Cardiac fibroblast (primary cell): ENCODE measurements at regions not wholly inside any gene's neighbourhood (a gene's known extent, or its start where the extent isn't known, plus 50 kb on each side); places are given as distances from the start of the nearest gene placed in this dataset.

Experiments
- DNase-seq, 2 donors: peaks; one replicate each; pipeline versions ENCODE4 v3.0.0 to v3.0.0-alpha.2; 2010; ENCODE audit warnings: low read depth in 2 of 2
- H3K4me3 ChIP-seq, 2 donors: replicated peaks in 1 of 2; 1 replicate in 1 of 2; 2 replicates in 1 of 2; pipeline ENCODE4 v1.5.1; 2011; ENCODE audit warnings: low read depth in 2 of 2, low read length in 2 of 2, mild to moderate bottlenecking in 2 of 2, moderate library complexity in 1 of 2
- TF ChIP-seq, protein P1 (sequence below): IDR thresholded peaks from one replicate; pipeline ENCODE4 v1.5.1; 2011; ENCODE audit warnings: low read depth, mild to moderate bottlenecking, low read length, inconsistent platforms

DNA sequence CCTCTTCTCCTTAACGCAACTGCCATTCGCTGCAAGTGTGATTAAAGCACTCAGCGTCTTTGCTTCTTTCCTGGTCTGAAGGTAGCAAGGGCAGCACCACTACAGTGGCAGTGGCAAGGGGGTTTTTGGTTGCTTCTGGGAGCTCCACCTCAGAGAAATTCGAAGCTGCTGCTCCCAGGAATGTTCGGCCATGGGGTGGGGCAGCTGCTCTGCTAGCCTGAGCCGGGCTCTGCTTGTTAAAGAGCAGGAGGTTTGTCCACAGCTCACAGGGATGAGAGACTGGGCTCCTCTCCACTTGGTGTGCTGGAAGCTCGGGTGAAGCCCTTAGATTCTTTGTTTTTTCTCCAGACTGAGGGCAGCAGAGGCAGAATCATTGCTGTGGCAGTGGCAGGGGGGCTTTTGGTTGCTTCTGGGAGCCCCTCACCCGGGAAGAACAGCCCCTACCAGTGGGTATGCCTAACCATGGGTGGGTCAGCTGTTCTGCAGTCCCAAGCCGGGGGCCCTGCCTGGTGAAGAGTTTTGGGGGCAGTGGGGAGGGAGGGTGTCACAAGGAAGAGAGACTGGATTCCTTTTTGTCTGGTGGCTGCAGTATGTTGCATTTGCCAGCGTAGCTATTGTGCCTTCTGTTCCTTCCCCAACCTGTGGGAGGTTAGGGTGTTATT lies 340.2 kb downstream of the AEBP2 start:
- TF ChIP-seq, protein P1, sequence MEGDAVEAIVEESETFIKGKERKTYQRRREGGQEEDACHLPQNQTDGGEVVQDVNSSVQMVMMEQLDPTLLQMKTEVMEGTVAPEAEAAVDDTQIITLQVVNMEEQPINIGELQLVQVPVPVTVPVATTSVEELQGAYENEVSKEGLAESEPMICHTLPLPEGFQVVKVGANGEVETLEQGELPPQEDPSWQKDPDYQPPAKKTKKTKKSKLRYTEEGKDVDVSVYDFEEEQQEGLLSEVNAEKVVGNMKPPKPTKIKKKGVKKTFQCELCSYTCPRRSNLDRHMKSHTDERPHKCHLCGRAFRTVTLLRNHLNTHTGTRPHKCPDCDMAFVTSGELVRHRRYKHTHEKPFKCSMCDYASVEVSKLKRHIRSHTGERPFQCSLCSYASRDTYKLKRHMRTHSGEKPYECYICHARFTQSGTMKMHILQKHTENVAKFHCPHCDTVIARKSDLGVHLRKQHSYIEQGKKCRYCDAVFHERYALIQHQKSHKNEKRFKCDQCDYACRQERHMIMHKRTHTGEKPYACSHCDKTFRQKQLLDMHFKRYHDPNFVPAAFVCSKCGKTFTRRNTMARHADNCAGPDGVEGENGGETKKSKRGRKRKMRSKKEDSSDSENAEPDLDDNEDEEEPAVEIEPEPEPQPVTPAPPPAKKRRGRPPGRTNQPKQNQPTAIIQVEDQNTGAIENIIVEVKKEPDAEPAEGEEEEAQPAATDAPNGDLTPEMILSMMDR: no peak
- DNase-seq: peak in 1 of 2 donors; percentile 74
- H3K4me3 ChIP-seq: no peak overlapping the region

DNA sequence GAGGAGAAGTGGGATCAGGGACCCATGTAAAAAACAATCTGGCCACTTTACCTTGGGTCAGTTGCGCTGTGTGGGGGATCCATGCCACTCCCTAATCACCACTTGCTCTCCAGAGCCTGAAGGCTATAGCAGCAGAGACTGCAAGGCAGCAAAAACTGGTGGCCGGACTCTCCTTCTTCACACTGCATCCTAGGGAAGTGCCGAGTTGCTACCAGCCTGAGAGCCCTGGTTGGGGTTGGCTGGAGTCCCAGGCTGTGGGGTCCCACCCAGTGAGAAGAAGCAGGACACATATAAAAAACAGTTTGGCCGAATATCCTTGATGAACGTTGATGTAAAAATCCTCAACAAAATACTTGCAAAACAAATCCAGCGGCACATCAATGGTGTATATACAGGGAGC lies 341.2 kb downstream of the AEBP2 start:
- no peak overlapping the region for H3K4me3 ChIP-seq
- no peak for DNase-seq
- TF ChIP-seq, protein P1: no peak

DNA sequence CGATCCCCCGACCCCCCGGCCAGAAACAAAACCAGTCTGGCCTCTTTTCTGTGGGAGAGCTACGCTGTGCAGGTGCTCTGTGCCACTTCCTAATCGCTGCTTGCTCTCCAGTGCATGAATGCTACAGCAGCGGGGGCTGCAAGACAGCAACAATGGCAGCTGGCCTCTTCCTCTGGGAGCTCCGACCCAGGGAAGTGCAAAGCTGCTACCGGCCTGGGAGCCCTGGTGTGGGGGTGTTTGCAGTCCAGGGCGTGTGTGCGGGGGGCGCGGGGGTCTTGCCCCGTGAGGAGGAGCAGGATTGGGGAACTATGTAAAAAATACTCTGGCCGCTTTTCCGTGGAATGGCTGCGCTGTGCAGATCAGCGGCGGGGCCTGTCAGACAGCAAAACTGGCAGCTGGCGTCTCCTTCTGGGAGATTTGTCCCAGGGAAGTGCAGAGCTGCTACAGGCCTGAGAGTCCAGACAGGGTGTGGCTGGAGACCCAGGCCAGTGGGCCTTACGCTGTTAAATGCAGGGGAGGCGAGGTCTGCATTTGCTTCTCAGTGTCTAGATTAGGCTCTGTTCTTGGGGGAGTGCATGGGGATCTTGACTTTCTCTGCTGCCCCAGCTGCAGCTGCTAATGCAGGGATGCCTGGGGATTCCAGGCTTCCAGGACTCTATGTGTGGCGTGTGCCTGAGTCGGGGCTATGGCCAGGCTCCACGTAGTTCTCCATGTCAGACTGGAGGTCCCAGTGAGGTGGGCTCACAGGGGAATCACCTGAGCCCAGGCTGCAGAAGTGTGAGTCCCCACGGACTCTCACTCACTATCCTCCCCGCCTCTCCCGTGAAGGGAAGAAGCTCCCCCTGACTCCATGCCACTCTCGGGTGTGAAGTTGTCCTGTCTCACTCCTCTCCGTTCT lies 344.5 kb downstream of the AEBP2 start:
- TF ChIP-seq, protein P1: no peak
- no peak overlapping the region for H3K4me3 ChIP-seq
- no peak for DNase-seq

DNA sequence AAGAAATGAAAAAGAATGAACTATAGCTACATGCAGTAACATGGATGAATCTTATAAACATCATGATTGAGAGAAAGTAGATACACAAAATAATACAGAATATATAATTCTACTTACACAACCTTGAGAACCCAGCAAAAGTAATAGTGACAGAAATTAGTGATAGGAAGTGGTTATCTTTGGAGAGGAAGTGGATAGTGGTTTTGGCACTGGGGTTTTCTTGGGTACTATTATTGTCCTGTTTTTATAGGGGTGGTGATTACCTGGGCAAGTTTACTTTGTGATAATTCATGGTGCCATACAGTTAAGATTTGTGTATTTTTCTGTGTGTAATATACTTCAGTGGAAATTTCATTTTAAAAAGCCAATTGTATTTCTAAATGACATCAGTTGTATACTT lies 352.7 kb downstream of the AEBP2 start:
- DNase-seq: no peak
- H3K4me3 ChIP-seq: no peak overlapping the region
- TF ChIP-seq, protein P1: no peak

DNA sequence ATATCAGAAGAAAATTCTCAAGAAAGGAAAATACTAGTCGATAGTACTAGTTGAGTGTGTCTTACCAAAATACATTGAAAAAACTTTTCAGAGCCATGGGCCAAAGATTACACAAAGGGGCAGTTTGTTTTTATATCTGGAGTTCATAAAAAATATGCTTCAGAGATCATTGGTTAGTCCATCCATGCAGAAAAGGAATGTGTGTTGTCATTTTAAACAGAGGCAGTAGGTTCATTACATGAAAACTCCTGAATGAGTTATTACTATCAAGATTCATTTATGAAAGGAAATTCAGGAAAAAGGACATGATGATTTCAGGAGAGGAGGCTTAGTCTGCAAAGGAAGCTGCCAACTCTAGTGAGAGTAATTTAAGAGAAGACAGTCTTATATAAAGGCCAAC lies 354.8 kb downstream of the AEBP2 start:
- no peak for DNase-seq
- TF ChIP-seq, protein P1: no peak

DNA sequence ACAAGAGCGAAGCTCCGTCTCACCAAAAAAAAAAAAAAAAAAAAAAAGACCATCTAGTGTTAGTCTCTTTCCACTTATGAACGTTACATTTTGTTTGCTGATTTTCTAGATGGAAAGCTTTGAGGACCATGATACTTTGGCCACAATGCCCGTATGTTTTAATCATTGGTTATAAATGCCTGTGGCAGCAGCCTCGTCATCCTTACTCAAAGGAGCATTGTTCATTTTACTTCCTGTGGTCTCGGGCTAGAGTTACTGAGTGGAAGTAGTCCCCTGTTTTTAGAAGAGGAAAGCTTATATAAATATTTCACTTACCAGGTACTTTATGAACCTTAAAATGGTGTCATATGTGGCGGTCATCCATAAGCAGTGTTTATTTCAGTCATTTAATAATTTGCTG lies 359.9 kb downstream of the AEBP2 start:
- no peak overlapping the region for H3K4me3 ChIP-seq
- DNase-seq: peak in 1 of 2 donors; percentile 71
- TF ChIP-seq, protein P1: no peak

More for the DNA sequence above, 354.8 kb downstream of the AEBP2 start:
- H3K4me3 ChIP-seq: no peak overlapping the region
